ENCODE measurements at regions not wholly inside any gene's neighbourhood (a gene's known extent, or its start where the extent isn't known, plus 50 kb on each side); places are given as distances from the start of the nearest gene placed in this dataset.

DNA sequence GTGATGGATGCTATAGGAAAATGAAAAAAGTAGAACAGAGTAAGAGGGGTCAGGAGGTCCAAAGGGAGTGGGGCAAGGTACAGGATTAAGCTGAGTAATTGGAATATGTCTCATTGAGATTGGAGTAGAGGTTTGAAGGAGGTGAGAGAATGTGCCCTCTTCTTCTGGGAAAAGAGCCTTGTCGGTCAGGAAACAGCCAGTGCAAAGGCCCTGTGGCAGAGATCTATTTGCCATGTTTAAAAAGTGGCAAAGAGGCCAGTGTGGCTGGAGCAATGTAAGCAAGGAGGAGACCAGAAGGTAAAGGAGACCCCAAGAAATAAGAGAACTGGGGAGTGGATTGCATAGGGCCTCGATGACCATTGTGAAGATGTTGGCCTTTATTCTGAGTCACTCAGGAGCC, 706.5 kb downstream of the MED13L start:
- no peak overlapping the region for H3K4me3 ChIP-seq (ENCODE audit: control insufficient read depth, low read depth, low read length)
- no peak for DNase-seq (ENCODE audit: low read depth)
- TF ChIP-seq CTCF (IDR thresholded peaks at IDR 0.05; ENCODE audit: control insufficient read depth, insufficient read depth, low read depth, low read length, missing control alignments): no peak

GRCh38 chr12:115570069-115570777, 707.3 kb downstream of the MED13L start:
- no peak for TF ChIP-seq CTCF (IDR thresholded peaks at IDR 0.05; ENCODE audit: control insufficient read depth, insufficient read depth, low read depth, low read length, missing control alignments)
- DNase-seq (ENCODE audit: low read depth): peak; percentile 35
- H3K4me3 ChIP-seq (ENCODE audit: control insufficient read depth, low read depth, low read length): peak overlapping the region; percentile 35

GRCh38 chr12:115569345-115570068, 708.0 kb downstream of the MED13L start:
- peak; percentile 1 for DNase-seq (ENCODE audit: low read depth)
- peak; percentile 29 for TF ChIP-seq CTCF (IDR thresholded peaks at IDR 0.05; ENCODE audit: control insufficient read depth, insufficient read depth, low read depth, low read length, missing control alignments)
- H3K4me3 ChIP-seq (ENCODE audit: control insufficient read depth, low read depth, low read length): peak overlapping the region; percentile 35

- TF ChIP-seq CTCF (IDR thresholded peaks at IDR 0.05; ENCODE audit: control insufficient read depth, insufficient read depth, low read depth, low read length, missing control alignments): no peak
- DNase-seq (ENCODE audit: low read depth): no peak
- no peak overlapping the region for H3K4me3 ChIP-seq (ENCODE audit: control insufficient read depth, low read depth, low read length)
Observed at GRCh38 chr12:115558281-115558680, 719.2 kb downstream of the MED13L start.

- no peak for TF ChIP-seq CTCF (IDR thresholded peaks at IDR 0.05; ENCODE audit: control insufficient read depth, insufficient read depth, low read depth, low read length, missing control alignments)
- no peak for DNase-seq (ENCODE audit: low read depth)
- H3K4me3 ChIP-seq (ENCODE audit: control insufficient read depth, low read depth, low read length): no peak overlapping the region
Observed at GRCh38 chr12:115553622-115554021, 723.9 kb downstream of the MED13L start.

DNA sequence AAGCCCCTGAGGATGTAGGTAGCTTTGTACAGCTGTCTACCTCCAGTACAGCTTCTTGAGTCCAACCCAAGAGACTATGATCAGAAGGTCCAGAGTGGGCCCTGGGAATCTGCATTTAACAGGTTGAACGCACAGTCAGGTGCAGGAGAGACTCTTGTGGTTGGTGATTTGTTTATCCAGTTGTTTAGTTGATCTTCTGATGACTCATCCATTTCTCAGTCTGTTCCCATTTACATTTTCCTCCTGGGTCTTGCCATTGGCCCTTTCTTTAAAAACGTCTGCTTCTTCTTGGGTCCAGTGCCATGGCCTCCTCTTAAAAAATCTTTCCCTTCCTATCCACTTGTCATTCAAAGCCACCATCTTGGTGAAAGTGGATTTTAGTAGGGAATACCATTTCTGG, 734.2 kb downstream of the MED13L start:
- no peak for DNase-seq (ENCODE audit: low read depth)
- TF ChIP-seq CTCF (IDR thresholded peaks at IDR 0.05; ENCODE audit: control insufficient read depth, insufficient read depth, low read depth, low read length, missing control alignments): no peak
- no peak overlapping the region for H3K4me3 ChIP-seq (ENCODE audit: control insufficient read depth, low read depth, low read length)
